T-helper 2 cell (primary cell): ENCODE measurements at regions not wholly inside any gene's neighbourhood (a gene's known extent, or its start where the extent isn't known, plus 50 kb on each side); places are given as distances from the start of the nearest gene placed in this dataset.

ENCODE experiments used
- DNase-seq, 5 experiments: peaks; one replicate each; pipeline versions ENCODE4 v3.0.0 to v3.0.0-alpha.2; 2012 to 2022

DNA sequence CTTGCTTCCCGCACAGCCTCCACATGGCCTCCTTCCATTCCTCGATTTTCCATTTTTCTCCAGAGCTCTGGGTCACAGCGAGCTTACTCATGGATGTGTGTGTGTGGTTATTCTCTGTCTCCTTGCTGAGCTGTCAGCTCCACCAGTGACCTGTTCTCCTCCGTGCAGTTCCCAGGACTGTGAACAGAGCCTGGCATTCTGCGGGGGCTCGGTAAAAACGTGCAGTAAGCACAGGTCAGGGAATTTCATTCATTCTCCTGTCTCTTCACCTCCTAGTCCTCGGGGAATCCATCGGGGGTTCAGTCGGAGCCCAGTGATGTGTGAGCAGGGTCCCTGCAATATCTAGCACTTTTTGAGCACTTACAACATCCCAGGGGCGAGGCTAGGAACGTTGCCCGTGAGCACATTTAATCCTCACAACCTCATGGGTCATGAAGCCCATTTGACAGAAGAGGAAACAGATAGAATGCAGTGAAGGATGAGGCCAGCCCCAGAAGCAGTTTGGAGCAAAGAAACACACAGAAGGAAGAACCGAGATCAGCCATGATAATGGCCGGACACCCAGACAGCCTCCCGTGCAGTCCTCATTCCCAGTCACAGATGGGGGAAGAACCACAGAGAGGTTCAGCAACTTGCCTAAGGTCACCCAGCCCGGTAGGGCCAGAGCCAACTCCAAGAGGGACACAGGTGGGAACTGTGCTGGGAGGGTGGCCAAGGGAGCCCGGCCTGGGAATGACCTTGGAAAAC, 183.2 kb upstream of the GSE1 start:
- no peak for DNase-seq

DNA sequence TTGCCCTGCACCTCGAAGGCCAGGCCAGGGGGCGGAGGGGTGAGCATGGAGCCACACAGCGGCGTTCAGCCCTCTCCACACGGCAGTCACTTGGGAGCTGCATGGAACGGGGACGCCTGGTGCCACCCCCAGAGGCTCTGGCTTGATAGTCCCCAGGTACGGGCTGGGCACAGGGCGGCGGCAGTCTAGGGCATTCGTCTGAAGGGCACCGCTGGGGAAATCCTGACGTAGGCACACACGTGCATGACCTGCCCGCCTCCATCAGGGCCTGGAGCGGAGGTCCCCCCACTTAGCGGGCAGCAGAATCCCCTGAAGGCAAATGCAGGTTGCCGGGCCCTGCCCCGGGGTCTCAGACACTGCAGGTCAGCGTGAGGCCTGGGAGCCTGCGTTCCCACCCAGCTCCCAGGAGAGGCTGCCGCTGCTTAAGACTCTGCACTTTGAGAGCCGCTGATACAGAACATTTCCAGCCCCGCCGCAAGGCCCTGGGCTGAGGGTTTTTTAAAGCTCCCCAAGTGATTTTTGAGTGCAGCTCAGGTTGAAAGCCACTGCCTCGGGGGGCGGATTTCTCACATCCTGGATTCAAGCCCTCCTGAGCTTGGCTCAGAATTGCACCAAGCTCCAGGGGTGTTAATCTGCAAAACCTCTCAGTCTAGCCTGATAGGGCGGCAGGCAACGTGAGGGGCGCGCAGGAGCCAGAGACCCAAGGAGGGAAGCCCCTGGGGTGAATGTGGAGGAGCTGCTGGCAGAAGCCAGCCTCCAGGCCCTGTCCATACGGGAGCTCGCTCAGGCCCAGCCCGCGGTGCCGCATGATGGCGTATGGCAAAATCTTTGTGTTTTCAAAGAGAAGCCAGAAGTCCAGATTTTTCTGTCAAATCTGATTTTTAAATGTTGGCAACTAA, 182.3 kb upstream of the GSE1 start:
- DNase-seq, result no peak

DNA sequence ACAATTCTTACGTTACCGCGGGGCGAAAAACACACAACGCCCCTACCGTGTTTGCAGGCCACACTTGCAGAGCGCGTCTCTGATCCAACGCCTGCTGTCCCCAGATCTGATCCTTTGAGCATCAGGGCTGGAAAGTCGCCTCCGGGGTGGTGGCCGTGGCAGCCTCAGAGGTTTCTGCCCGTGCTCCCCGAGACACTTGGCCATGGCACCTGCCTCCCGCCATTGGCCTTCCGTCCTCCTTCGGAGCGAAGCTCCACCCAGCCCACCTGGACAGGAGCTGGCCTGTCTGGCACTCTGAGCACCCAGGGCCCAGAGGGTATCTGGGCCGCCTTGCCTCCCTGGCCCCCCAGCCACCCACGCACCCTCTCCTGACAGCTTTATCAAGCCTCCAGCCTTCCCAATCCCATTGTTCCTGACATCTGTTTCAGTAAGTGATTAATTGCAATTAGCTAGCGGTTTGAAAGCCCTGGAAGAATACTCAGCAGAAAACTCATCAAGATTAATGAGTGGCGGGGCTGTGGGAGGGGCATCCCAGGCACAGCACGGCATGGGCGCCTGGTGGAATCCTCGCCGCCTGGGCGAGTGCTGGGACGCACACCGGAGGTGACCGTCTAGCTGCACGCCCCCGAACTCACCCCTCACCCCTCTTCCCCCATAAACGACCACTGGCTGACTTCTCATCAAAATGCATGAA, 181.5 kb upstream of the GSE1 start:
- no peak for DNase-seq

DNA sequence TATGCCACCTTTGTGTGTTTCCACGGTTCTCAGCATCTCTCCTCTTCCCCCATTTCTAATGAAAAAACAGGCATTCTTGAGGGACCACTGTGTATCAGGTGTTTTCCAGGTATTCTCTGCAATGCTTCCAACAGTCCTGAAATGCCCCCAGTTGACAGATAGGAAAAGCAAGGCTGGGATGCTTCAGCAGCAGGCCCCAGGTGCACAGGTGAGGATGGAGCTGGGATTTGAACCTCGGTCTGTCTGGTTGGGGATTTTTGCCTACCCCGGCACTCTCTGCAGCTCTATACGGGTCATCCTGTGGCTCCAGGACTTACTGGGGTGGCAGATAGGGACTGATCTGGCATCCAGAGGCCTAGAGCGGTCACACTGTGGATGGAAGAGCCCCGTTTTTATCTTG, 180.5 kb upstream of the GSE1 start:
- DNase-seq, result no peak

DNA sequence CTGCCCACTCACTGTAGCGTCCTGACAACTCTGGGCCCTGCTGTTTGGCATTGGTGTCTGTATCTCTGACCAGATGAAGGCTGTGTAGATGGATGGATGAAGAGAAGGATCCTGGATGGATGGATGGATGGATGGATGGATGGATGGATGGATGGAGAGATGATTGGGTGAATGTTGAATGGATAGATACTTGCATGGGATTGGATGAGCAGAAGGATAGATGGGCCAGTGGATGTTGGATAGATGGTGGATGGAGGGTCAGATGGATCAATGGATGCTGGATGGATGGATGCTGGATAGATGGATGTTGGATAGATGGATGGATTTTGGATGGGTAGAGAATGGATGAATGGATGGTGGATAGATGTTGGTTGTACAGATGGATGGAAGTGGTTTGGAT, 179.6 kb upstream of the GSE1 start:
- DNase-seq, result no peak

DNA sequence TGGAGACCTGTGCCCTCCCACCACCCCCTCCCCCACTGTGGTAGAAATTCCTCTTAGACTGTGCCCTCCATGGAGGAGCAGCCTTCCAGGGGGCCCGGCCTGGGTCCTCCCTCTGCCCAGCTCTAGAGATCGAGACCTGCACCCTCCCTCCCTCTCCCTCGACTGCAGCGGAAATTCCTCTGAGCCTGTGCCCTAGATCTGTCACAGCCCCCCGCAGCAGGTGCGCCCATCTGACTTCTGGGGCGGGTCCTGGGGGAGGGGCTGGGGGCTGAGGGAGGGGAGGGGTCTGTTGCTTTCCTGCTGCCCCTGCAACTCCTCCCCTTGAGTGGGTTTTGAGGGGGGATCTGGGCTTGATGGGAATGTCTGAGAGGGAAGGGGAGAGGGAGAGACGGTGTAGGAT, 177.8 kb upstream of the GSE1 start:
- no peak for DNase-seq

- no peak for DNase-seq
Measured at GRCh38 chr16:85435700-85436099, 177.4 kb upstream of the GSE1 start.

DNA sequence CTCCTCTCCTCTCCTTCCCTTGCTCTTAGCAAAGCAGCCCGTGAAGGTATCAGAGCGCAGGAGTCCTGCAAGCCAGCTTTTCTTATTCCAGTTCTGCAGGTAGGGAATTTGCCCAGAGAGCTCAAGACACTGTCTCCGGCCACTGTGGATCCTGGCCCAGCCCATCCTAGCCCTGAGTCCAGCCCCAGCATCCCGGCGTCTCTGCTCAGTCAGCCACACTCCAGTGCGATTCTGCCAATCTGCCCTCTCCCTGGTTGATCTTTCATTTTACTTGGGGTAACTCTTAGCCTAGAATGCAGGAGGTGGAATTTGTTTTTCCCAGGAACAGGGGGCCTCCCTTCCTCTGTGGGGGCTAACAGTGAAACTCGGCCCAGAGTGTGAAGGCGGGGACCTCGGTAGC, 176.9 kb upstream of the GSE1 start:
- DNase-seq, result no peak

GRCh38 chr16:85436636-85437165, 176.4 kb upstream of the GSE1 start:
- DNase-seq, result no peak

GRCh38 chr16:85437166-85438052, 175.7 kb upstream of the GSE1 start:
- no peak for DNase-seq

DNA sequence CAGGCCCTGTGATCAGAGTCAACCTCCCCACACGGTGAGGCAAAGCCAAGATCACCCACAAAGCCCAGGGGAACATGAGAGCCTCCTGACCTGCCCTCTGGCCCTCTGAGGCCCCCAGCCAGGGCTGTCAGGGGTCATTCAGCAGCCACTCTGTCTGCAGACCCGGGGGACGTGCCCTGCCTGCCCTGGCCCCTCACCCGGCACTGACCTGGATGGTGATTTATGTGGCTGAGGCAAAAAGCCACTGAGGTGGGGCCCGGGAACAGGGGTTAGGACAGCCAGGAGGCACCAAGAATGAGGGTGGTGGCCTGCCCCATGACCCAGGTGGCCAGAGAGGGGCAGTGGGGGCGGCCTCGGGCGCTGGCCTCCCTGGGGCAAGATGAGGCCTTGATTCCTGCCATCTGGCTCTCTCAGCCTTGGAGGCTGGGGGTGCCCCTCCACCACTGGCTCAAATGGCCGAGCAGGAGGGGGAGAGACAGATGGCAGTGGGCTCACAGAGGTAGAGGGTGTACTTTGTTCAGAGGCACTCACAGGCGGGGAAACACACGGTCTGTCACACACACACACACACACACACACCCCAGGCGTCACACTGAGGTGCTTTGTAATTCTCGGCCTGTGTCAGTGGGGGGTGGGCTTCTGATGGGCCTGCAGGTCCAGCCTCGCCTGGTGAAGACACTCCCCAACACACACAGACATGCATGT, 174.0 kb upstream of the GSE1 start:
- no peak for DNase-seq

DNA sequence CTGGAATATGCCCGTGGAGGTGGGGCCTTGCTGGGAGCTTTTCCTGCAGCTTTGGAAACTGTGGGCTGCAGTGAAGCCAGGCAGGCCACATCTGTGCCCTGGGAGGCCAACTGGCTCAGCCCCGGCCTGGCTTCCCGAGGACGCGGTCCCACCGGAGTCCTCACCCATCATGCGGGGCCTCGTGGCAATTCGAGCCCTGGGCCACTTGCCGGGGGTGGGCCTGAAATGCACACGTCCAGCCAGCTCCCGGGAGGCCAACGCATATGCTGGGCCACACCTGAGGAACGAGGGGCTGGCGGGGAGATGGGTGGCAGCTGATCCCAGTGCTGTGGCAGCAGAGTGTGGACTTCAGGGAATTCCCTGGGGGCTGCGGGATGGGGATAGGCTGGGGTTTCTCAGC, 172.4 kb upstream of the GSE1 start:
- DNase-seq, result no peak

- peak in 1 of 5 experiments; percentile 13 for DNase-seq
Measured at GRCh38 chr16:85441189-85441889, 171.8 kb upstream of the GSE1 start.

DNA sequence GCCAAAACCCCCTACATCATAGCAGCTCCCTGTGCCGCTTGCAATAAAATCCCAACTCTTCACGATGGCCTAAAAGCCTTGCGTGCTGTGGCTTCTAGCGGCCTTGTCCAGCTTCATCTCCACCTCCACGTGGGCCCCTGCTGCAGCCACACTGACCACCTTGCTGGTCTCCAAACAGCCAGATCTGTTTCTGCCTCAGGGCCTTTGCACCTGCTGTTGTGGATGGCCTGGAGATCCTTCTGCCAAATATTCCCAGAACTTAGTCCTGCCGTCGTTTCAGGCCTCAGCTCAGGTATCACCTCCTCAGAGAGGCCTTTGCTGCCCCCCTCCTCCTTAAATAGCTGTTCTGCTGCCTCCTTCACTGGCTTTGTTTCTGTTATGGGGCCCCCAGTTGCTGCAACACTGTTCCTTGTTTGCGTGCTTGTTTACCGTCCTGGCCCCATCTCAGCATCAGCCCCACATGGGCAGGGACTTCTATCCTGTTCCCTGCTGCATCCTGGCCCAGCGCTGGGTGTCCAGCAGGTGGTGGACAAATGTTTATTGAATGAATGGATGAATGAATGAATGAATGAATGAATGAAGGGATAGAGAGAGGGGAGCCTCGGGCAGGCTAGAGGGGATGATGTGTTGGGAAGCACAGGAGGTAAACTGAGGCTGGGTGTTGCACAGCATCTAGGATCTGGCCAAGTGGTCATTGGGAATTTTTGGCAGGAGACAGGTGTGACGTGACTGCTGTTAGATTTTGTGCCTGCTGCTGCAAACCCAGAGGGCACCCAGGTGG, 171.0 kb upstream of the GSE1 start:
- DNase-seq, result no peak

- DNase-seq, result no peak
Measured at GRCh38 chr16:85443116-85443515, 170.0 kb upstream of the GSE1 start.

- DNase-seq, result no peak
Measured at GRCh38 chr16:85443531-85443930, 169.6 kb upstream of the GSE1 start.

DNA sequence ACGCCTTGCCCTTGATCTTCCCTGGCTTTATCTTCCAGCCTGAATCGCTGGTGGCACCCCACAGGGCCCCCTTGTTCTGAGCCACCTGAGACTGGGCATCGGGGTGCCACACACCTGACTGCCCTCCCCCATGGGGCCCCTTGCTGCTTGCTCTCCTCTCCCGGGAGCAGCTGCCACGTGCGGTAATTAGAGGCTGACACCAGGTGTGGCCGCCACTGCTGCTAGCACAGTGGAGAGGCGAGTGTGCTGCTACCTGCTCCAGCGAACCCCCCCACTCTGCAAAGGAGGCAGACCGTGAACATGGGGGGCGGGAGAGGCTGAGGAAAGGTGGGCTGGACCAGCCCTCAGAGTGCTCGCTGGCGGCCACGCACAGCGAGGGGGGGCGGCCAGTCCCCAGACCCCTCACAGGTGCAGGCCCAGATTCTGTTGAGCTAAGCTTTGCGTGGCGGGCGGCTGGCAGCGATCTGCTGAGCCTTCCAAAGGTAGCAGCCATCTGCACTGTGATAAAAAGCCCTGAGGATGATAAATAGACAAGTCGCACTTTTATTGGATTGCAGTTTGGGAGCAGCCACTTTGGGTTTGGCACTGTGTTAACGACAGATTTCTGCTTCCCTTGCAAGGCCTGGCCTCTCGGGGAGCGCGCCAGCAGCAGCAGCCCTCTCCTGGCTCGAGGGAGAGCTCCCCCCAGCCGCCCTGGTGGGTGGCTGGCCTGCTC, 167.9 kb upstream of the GSE1 start:
- no peak for DNase-seq

- no peak for DNase-seq
Measured at GRCh38 chr16:85445779-85446222, 167.3 kb upstream of the GSE1 start.
